ENCODE measurements at regions not wholly inside any gene's neighbourhood (a gene's known extent, or its start where the extent isn't known, plus 50 kb on each side); places are given as distances from the start of the nearest gene placed in this dataset.
"Not testable (repeated sequence)": the region's sequence is repeated elsewhere in the genome, so short reads cannot be mapped to it uniquely, and the experiment has no call there.

GRCh38 chr7:46603296-46603752 lies 682.3 kb upstream of the IGFBP3 start:
- H3K36me3 Mint-ChIP-seq (ENCODE audit: low read depth): no peaks in the 10 kb centered on the region
- H3K9me3 Mint-ChIP-seq: no peaks in the 10 kb centered on the region
- peaks cover 3% of the 10 kb centered on the region; the same call in 1 of the 2 replicates for H3K27me3 Mint-ChIP-seq (ENCODE audit: insufficient read depth)
- peaks cover 17% of the 10 kb centered on the region for H3K4me1 Mint-ChIP-seq (ENCODE audit: low read depth)
- H3K4me3 Mint-ChIP-seq: no peak overlapping the region; the same call in 1 of the 2 replicates
- no peak for DNase-seq
- no peak for TF ChIP-seq CTCF (IDR thresholded peaks at IDR 0.05)
- no peak overlapping the region for H3K27ac Mint-ChIP-seq

GRCh38 chr7:46600340-46600739 lies 679.3 kb upstream of the IGFBP3 start:
- no peak overlapping the region for H3K4me3 Mint-ChIP-seq
- H3K27ac Mint-ChIP-seq: no peak overlapping the region
- no peak for DNase-seq
- no peak for TF ChIP-seq CTCF (IDR thresholded peaks at IDR 0.05)
- H3K4me1 Mint-ChIP-seq (ENCODE audit: low read depth): peaks cover 17% of the 10 kb centered on the region
- peaks cover 6% of the 10 kb centered on the region; the same call in 1 of the 2 replicates for H3K27me3 Mint-ChIP-seq (ENCODE audit: insufficient read depth)
- no peaks in the 10 kb centered on the region for H3K9me3 Mint-ChIP-seq
- no peaks in the 10 kb centered on the region for H3K36me3 Mint-ChIP-seq (ENCODE audit: low read depth)

GRCh38 chr7:46594831-46595230 lies 673.8 kb upstream of the IGFBP3 start:
- not testable (repeated sequence) for H3K36me3 Mint-ChIP-seq (ENCODE audit: low read depth); H3K4me1 Mint-ChIP-seq (ENCODE audit: low read depth); H3K9me3 Mint-ChIP-seq; H3K27ac Mint-ChIP-seq; DNase-seq; H3K4me3 Mint-ChIP-seq
- peaks cover 20% of the 10 kb centered on the region for H3K27me3 Mint-ChIP-seq (ENCODE audit: insufficient read depth)

- H3K27ac Mint-ChIP-seq, H3K9me3 Mint-ChIP-seq, DNase-seq: not testable (repeated sequence)
These were observed 670.1 kb upstream of the IGFBP3 start for GRCh38 chr7:46590918-46591905.

GRCh38 chr7:46589286-46589685 lies 668.2 kb upstream of the IGFBP3 start:
- Mint-ChIP-seq H3K4me1 (ENCODE audit: low read depth) (peaks cover 2% of the 10 kb centered on the region), H3K27me3 (ENCODE audit: insufficient read depth) (peaks cover 11% of the 10 kb centered on the region), H3K4me3 (no peak overlapping the region), H3K36me3 (ENCODE audit: low read depth) (no peaks in the 10 kb centered on the region), H3K27ac (no peak overlapping the region), H3K9me3 (no peaks in the 10 kb centered on the region)
- TF ChIP-seq CTCF (IDR thresholded peaks at IDR 0.05): no peak
- no peak for DNase-seq

More at GRCh38 chr7:46590918-46591905, 670.1 kb upstream of the IGFBP3 start:
- H3K27me3 Mint-ChIP-seq (ENCODE audit: insufficient read depth): peaks cover 17% of the 10 kb centered on the region
- not testable (repeated sequence) for H3K4me1 Mint-ChIP-seq (ENCODE audit: low read depth); H3K36me3 Mint-ChIP-seq (ENCODE audit: low read depth); H3K4me3 Mint-ChIP-seq

GRCh38 chr7:46586406-46586805 lies 665.3 kb upstream of the IGFBP3 start:
- Mint-ChIP-seq H3K4me3 (no peak overlapping the region), H3K27me3 (ENCODE audit: insufficient read depth) (no peaks in the 10 kb centered on the region), H3K36me3 (ENCODE audit: low read depth) (no peaks in the 10 kb centered on the region), H3K9me3 (no peaks in the 10 kb centered on the region), H3K27ac (no peak overlapping the region), H3K4me1 (ENCODE audit: low read depth) (peaks cover 16% of the 10 kb centered on the region)
- no peak for TF ChIP-seq CTCF (IDR thresholded peaks at IDR 0.05)
- DNase-seq: no peak
